Smooth muscle cell (in vitro differentiated cells): ENCODE measurements at regions not wholly inside any gene's neighbourhood (a gene's known extent, or its start where the extent isn't known, plus 50 kb on each side); places are given as distances from the start of the nearest gene placed in this dataset.

Experiments used
- DNase-seq: peaks from one replicate; lab custom pipeline; 2025; ENCODE audit not compliant: unreplicated experiment; lab: John Stamatoyannopoulos, UW
- H2AFZ ChIP-seq: fragments of 200-600 bp; sonication (generic); 2 replicates; pipeline ENCODE4 v1.6.0; 2016; ENCODE audit warnings: antibody characterized with exemption, low read depth, mild to moderate bottlenecking
- H3F3A ChIP-seq: fragments of 200-600 bp; sonication (generic); 2 replicates; pipeline ENCODE4 v1.6.0; 2017; ENCODE audit warnings: antibody characterized with exemption, low read depth
- H3K27ac ChIP-seq: fragments of 200-600 bp; sonication (generic); 2 replicates; pipeline ENCODE4 v1.5.1; 2016; ENCODE audit warnings: low read depth, mild to moderate bottlenecking
- H3K27me3 ChIP-seq: fragments of 200-600 bp; sonication (generic); 2 replicates; pipeline ENCODE4 v1.6.1; 2016; ENCODE audit warnings: low read depth, mild to moderate bottlenecking
- H3K36me3 ChIP-seq: fragments of 200-600 bp; sonication (generic); 2 replicates; pipeline ENCODE4 v1.5.1; 2016; ENCODE audit warnings: low read depth
- H3K4me1 ChIP-seq: fragments of 200-600 bp; sonication (generic); 2 replicates; pipeline ENCODE4 v1.5.1; 2016; ENCODE audit warnings: low read depth
- H3K4me2 ChIP-seq: fragments of 200-600 bp; sonication (generic); 2 replicates; pipeline ENCODE4 v1.6.0; 2016; ENCODE audit warnings: mild to moderate bottlenecking
- H3K4me3 ChIP-seq: fragments of 200-600 bp; sonication (generic); 2 replicates; pipeline ENCODE4 v1.5.1; 2016; ENCODE audit warnings: mild to moderate bottlenecking
- H3K79me2 ChIP-seq: fragments of 200-600 bp; sonication (generic); 2 replicates; pipeline ENCODE4 v1.6.0; 2016; ENCODE audit warnings: low read depth, mild to moderate bottlenecking
- H3K9ac ChIP-seq: fragments of 200-600 bp; sonication (generic); 2 replicates; pipeline ENCODE4 v1.6.0; 2016; ENCODE audit warnings: low read depth
- H3K9me3 ChIP-seq: fragments of 200-600 bp; sonication (generic); replicated peaks from 2 replicates; pipeline ENCODE4 v1.5.1; 2016; ENCODE audit warnings: low read depth
- H4K20me1 ChIP-seq: fragments of 200-600 bp; sonication (generic); 2 replicates; pipeline ENCODE4 v1.6.0; 2016; ENCODE audit warnings: low read depth
- WGBS: methylation state at CpG from one replicate; pipeline ENCODE4 v1.1.7; 2016; ENCODE audit warnings: low lambda C conversion rate; 5-methylcytosine and 5-hydroxymethylcytosine counted together
- TF ChIP-seq, protein P1 (sequence below): fragments of 200-600 bp; sonication (generic); IDR thresholded peaks from 2 replicates; pipeline ENCODE4 v1.5.1; 2017; ENCODE audit warnings: borderline replicate concordance, mild to moderate bottlenecking, antibody characterized with exemption; ENCODE audit not compliant: insufficient read depth, poor library complexity, severe bottlenecking

DNA sequence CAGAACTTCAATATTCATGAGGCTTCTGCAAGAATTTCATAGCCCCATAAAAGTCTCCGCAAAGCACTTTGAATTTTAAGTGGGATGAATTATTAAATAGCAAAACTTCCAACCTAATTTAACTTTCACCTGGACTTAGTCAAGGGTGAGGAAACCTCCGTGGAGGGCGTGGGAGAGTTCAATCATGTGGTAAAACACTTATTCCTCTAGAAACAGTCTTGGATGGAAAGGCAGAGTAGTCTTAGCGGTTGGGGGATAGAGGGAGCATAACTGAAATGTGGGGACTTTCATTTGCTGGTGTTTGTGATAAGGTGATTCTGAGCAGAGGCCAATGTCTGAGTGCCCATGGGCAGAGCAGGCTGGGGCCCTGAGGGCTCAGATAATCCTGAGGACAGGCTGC is 241.9 kb downstream of the IRX1 start:
- H3K4me2 ChIP-seq = no peak overlapping the region
- H3F3A ChIP-seq = no peaks in the 10 kb centered on the region
- no peak overlapping the region for H3K27ac ChIP-seq

DNA sequence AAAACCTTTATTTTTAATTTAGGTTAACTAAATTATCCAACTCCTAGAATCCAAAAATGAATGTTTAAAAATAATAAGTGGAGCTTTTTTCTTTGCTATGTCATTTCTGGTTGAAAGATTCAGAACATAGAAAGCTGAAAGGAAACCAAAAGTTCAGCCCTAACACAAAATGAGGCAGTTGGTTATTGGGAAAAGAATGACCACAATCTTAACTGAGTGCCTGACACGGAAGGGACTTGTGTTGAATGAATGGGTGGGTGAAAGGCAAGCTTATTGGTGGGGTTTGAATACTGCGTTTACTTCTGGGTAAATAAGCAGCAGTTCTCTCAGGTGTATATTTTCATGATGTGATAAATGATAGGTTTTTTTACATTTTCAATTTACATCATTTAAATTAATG is 243.5 kb downstream of the IRX1 start:
- Histone ChIP-seq H3K27me3 (no peaks in the 10 kb centered on the region), H3K9ac (no peak overlapping the region)

More for the DNA sequence above, 241.9 kb downstream of the IRX1 start:
- Histone ChIP-seq H2AFZ (no peak overlapping the region), H3K79me2 (no peaks in the 10 kb centered on the region), H3K36me3 (no peaks in the 10 kb centered on the region), H3K4me3 (no peak overlapping the region), H3K9me3 (no peaks in the 10 kb centered on the region), H3K9ac (no peak overlapping the region), H3K4me1 (no peaks in the 10 kb centered on the region), H4K20me1 (no peaks in the 10 kb centered on the region), H3K27me3 (no peaks in the 10 kb centered on the region)
- DNase-seq = no peak
- TF ChIP-seq, protein P1, sequence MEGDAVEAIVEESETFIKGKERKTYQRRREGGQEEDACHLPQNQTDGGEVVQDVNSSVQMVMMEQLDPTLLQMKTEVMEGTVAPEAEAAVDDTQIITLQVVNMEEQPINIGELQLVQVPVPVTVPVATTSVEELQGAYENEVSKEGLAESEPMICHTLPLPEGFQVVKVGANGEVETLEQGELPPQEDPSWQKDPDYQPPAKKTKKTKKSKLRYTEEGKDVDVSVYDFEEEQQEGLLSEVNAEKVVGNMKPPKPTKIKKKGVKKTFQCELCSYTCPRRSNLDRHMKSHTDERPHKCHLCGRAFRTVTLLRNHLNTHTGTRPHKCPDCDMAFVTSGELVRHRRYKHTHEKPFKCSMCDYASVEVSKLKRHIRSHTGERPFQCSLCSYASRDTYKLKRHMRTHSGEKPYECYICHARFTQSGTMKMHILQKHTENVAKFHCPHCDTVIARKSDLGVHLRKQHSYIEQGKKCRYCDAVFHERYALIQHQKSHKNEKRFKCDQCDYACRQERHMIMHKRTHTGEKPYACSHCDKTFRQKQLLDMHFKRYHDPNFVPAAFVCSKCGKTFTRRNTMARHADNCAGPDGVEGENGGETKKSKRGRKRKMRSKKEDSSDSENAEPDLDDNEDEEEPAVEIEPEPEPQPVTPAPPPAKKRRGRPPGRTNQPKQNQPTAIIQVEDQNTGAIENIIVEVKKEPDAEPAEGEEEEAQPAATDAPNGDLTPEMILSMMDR = no peak
- WGBS = 89% methylated on average over 4 of the region's 4 CpGs

DNA sequence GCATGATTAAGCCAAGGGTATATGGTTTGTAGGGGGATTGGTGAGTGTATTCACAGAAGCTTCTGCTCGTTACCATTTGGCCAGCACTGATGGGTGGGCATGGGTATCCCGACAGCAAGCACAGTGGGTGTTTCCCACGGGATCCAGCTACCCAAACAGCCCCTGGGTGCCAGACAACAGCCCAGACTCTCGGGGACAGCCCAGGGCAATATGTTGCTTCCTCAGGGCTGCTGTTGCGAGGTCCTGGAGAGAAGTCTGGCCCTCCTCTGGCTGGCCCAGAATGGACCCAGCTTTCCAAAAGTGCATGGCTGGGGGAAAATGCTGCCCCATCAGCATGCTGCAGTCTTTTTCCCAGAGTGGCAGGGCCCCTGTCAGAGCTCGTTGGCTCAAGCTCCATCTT is 247.0 kb downstream of the IRX1 start:
- no peaks in the 10 kb centered on the region for H3K4me1 ChIP-seq
- no peaks in the 10 kb centered on the region for H3K9me3 ChIP-seq
- no peak overlapping the region for H3K4me3 ChIP-seq
- H3K36me3 ChIP-seq = no peaks in the 10 kb centered on the region
- no peak for DNase-seq
- no peaks in the 10 kb centered on the region for H3F3A ChIP-seq
- H3K79me2 ChIP-seq = no peaks in the 10 kb centered on the region
- 69% methylated on average over 6 of the region's 6 CpGs for WGBS
- H2AFZ ChIP-seq = no peak overlapping the region
- H3K4me2 ChIP-seq = no peak overlapping the region
- no peaks in the 10 kb centered on the region for H3K27me3 ChIP-seq
- no peaks in the 10 kb centered on the region for H4K20me1 ChIP-seq
- TF ChIP-seq, protein P1 = no peak
- no peak overlapping the region for H3K27ac ChIP-seq
- no peak overlapping the region for H3K9ac ChIP-seq

More for the DNA sequence above, 243.5 kb downstream of the IRX1 start:
- WGBS = 89% methylated on average over 2 of the region's 2 CpGs
- Histone ChIP-seq H3K36me3 (no peaks in the 10 kb centered on the region), H3K27ac (no peak overlapping the region), H4K20me1 (no peaks in the 10 kb centered on the region), H2AFZ (no peak overlapping the region), H3K4me1 (no peaks in the 10 kb centered on the region), H3K4me3 (no peak overlapping the region), H3F3A (no peaks in the 10 kb centered on the region), H3K79me2 (no peaks in the 10 kb centered on the region), H3K4me2 (no peak overlapping the region), H3K9me3 (no peaks in the 10 kb centered on the region)
- DNase-seq = no peak
- TF ChIP-seq, protein P1 = no peak

DNA sequence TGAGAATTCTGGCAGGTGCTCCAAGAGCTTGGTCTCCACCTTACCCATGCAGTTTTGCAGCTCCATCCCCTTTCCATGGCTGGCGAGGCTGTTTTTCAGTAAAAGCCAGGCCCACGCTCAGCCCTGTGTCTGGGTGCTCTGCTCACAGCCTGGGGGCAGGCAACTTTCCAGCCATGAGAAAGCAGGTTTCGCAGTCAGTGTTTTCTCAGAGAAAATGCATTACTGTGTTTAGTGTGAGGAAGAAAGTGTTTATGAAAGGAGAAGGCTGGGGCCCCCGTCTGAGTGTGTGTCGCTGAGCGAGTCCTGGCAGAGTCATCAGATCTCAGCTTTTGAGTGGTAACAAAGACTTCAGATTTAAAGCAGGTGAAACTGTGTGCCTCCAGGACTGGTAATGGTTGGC is 248.1 kb downstream of the IRX1 start:
- Histone ChIP-seq H3K4me3 (no peak overlapping the region), H3F3A (no peaks in the 10 kb centered on the region), H3K36me3 (no peaks in the 10 kb centered on the region), H3K27me3 (no peaks in the 10 kb centered on the region), H3K4me1 (no peaks in the 10 kb centered on the region), H3K4me2 (no peak overlapping the region), H3K9me3 (no peaks in the 10 kb centered on the region), H3K27ac (peak overlapping the region; percentile 28), H4K20me1 (no peaks in the 10 kb centered on the region), H3K79me2 (no peaks in the 10 kb centered on the region), H2AFZ (no peak overlapping the region), H3K9ac (no peak overlapping the region)
- DNase-seq = no peak
- WGBS = 58% methylated on average over 6 of the region's 6 CpGs
- TF ChIP-seq, protein P1 = no peak
